ENCODE measurements at regions not wholly inside any gene's neighbourhood (a gene's known extent, or its start where the extent isn't known, plus 50 kb on each side); places are given as distances from the start of the nearest gene placed in this dataset.

- DNase-seq (ENCODE audit: low read depth), result no peak
Observed at GRCh38 chr14:22098435-22098834, 424.8 kb upstream of the OR4E1 start.

GRCh38 chr14:22097586-22098292 is 424.1 kb upstream of the OR4E1 start:
- DNase-seq (ENCODE audit: low read depth), result no peak

GRCh38 chr14:22097072-22097471 is 423.5 kb upstream of the OR4E1 start:
- no peak for DNase-seq (ENCODE audit: low read depth)

GRCh38 chr14:22096514-22096895 is 422.9 kb upstream of the OR4E1 start:
- no peak for DNase-seq (ENCODE audit: low read depth)

GRCh38 chr14:22095860-22096513 is 422.4 kb upstream of the OR4E1 start:
- no peak for DNase-seq (ENCODE audit: low read depth)

GRCh38 chr14:22089940-22090339 is 416.3 kb upstream of the OR4E1 start:
- no peak for DNase-seq (ENCODE audit: low read depth)

- DNase-seq (ENCODE audit: low read depth), result no peak
Observed at GRCh38 chr14:22088614-22089342, 415.2 kb upstream of the OR4E1 start.

GRCh38 chr14:22086131-22086530 is 412.5 kb upstream of the OR4E1 start:
- DNase-seq (ENCODE audit: low read depth), result no peak

- no peak for DNase-seq (ENCODE audit: low read depth)
Observed at GRCh38 chr14:22084393-22085281, 411.0 kb upstream of the OR4E1 start.

GRCh38 chr14:22081337-22081736 is 407.7 kb upstream of the OR4E1 start:
- DNase-seq (ENCODE audit: low read depth), result no peak

- no peak for DNase-seq (ENCODE audit: low read depth)
Observed at GRCh38 chr14:22079766-22080165, 406.1 kb upstream of the OR4E1 start.

- no peak for DNase-seq (ENCODE audit: low read depth)
Observed at GRCh38 chr14:22073801-22074200, 400.2 kb upstream of the OR4E1 start.

- DNase-seq (ENCODE audit: low read depth), result no peak
Observed at GRCh38 chr14:22071006-22071405, 397.4 kb upstream of the OR4E1 start.

- DNase-seq (ENCODE audit: low read depth), result no peak
Observed at GRCh38 chr14:22070119-22070982, 396.7 kb upstream of the OR4E1 start.

GRCh38 chr14:22065347-22065746 is 391.7 kb upstream of the OR4E1 start:
- no peak for DNase-seq (ENCODE audit: low read depth)

- DNase-seq (ENCODE audit: low read depth), result no peak
Observed at GRCh38 chr14:22059201-22059600, 385.6 kb upstream of the OR4E1 start.

GRCh38 chr14:22052795-22053194 is 379.2 kb upstream of the OR4E1 start:
- DNase-seq (ENCODE audit: low read depth), result no peak

- no peak for DNase-seq (ENCODE audit: low read depth)
Observed at GRCh38 chr14:22047115-22047514, 373.5 kb upstream of the OR4E1 start.

- no peak for DNase-seq (ENCODE audit: low read depth)
Observed at GRCh38 chr14:22046063-22046462, 372.4 kb upstream of the OR4E1 start.

- no peak for DNase-seq (ENCODE audit: low read depth)
Observed at GRCh38 chr14:22044193-22044592, 370.6 kb upstream of the OR4E1 start.

GRCh38 chr14:22040781-22041125 is 367.1 kb upstream of the OR4E1 start:
- no peak for DNase-seq (ENCODE audit: low read depth)
